SK-N-MC (cell line): ENCODE measurements at regions not wholly inside any gene's neighbourhood (a gene's known extent, or its start where the extent isn't known, plus 50 kb on each side); places are given as distances from the start of the nearest gene placed in this dataset.
"Not testable (repeated sequence)": the region's sequence is repeated elsewhere in the genome, so short reads cannot be mapped to it uniquely, and the experiment has no call there.

Experiments
- DNase-seq: peaks from one replicate; pipeline ENCODE4 v3.0.0-alpha.2; 2011; ENCODE audit warnings: low read depth, low spot score
- H3K27ac ChIP-seq: fragments of 200-600 bp; sonication (generic); 2 replicates; pipeline ENCODE4 v1.5.1; 2016; ENCODE audit warnings: mixed run types
- H3K36me3 ChIP-seq: fragments of 200-600 bp; sonication (generic); 2 replicates; pipeline ENCODE4 v1.6.1; 2017; ENCODE audit warnings: antibody characterized with exemption, low read length, mixed read lengths; ENCODE audit not compliant: insufficient read depth
- H3K4me3 ChIP-seq: fragments of 200-600 bp; sonication (generic); 2 replicates; pipeline ENCODE4 v1.5.1; 2016
- H3K9ac ChIP-seq: fragments of 200-600 bp; sonication (generic); 2 replicates; pipeline ENCODE4 v1.8.0; 2017; ENCODE audit warnings: mixed run types, mixed read lengths; ENCODE audit not compliant: insufficient read length
- H3K9me3 ChIP-seq: fragments of 200-600 bp; sonication (generic); 2 replicates; pipeline ENCODE4 v1.6.1; 2017; ENCODE audit warnings: low read depth, mild to moderate bottlenecking, antibody characterized with exemption, low read length, moderate library complexity, mixed read lengths
- EZH2 ChIP-seq: fragments of 200-600 bp; sonication (generic); IDR thresholded peaks from one replicate; pipeline ENCODE4 v1.6.1; 2017; ENCODE audit warnings: antibody characterized with exemption
- FOXP2 ChIP-seq: optimal IDR thresholded peaks from 2 replicates; pipeline ENCODE3; 2011; ENCODE audit warnings: mild to moderate bottlenecking, moderate library complexity; ENCODE audit not compliant: insufficient read depth; ENCODE audit errors: extremely low read length, control extremely low read depth
- POLR2AphosphoS5 ChIP-seq: IDR thresholded peaks from 2 replicates; pipeline ENCODE4 v1.6.1; 2012; ENCODE audit warnings: mild to moderate bottlenecking, low read depth, low read length, borderline replicate concordance

- TF ChIP-seq EZH2 (no peak), POLR2AphosphoS5 (no peak), FOXP2 (no peak)
Measured at GRCh38 chr5:152104211-152104610, 179.6 kb upstream of the GLRA1 start.

GRCh38 chr5:152102908-152103307 is 178.3 kb upstream of the GLRA1 start:
- H3K27ac ChIP-seq, H3K36me3 ChIP-seq, DNase-seq, H3K9ac ChIP-seq, H3K4me3 ChIP-seq, H3K9me3 ChIP-seq: not testable (repeated sequence)

More at GRCh38 chr5:152104211-152104610, 179.6 kb upstream of the GLRA1 start:
- Histone ChIP-seq H3K27ac (no peak overlapping the region), H3K36me3 (no peaks in the 10 kb centered on the region), H3K9ac (no peak overlapping the region), H3K9me3 (no peaks in the 10 kb centered on the region), H3K4me3 (no peak overlapping the region)
- DNase-seq: no peak

- Histone ChIP-seq H3K4me3 (no peak overlapping the region), H3K9ac (no peak overlapping the region), H3K27ac (no peak overlapping the region), H3K36me3 (no peaks in the 10 kb centered on the region), H3K9me3 (no peaks in the 10 kb centered on the region)
- no peak for DNase-seq
- no peak for TF ChIP-seq POLR2AphosphoS5
- no peak for TF ChIP-seq EZH2
- no peak for TF ChIP-seq FOXP2
Measured at GRCh38 chr5:152102057-152102456, 177.4 kb upstream of the GLRA1 start.

GRCh38 chr5:152100462-152100861 is 175.8 kb upstream of the GLRA1 start:
- H3K27ac ChIP-seq: no peak overlapping the region
- no peaks in the 10 kb centered on the region for H3K9me3 ChIP-seq
- H3K4me3 ChIP-seq: no peak overlapping the region
- TF ChIP-seq EZH2: no peak
- TF ChIP-seq POLR2AphosphoS5: no peak
- TF ChIP-seq FOXP2: no peak
- H3K9ac ChIP-seq: no peak overlapping the region
- DNase-seq: no peak
- H3K36me3 ChIP-seq: no peaks in the 10 kb centered on the region

- H3K27ac ChIP-seq: no peak overlapping the region
Measured at GRCh38 chr5:152097128-152097527, 172.5 kb upstream of the GLRA1 start.

GRCh38 chr5:152094716-152095115 is 170.1 kb upstream of the GLRA1 start:
- no peaks in the 10 kb centered on the region for H3K9me3 ChIP-seq
- no peak overlapping the region for H3K27ac ChIP-seq
- H3K4me3 ChIP-seq: no peak overlapping the region
- H3K36me3 ChIP-seq: no peaks in the 10 kb centered on the region
- no peak for DNase-seq
- TF ChIP-seq FOXP2: no peak
- TF ChIP-seq POLR2AphosphoS5: no peak
- TF ChIP-seq EZH2: no peak
- no peak overlapping the region for H3K9ac ChIP-seq

More at GRCh38 chr5:152097128-152097527, 172.5 kb upstream of the GLRA1 start:
- TF ChIP-seq POLR2AphosphoS5 (no peak), EZH2 (no peak), FOXP2 (no peak)
- DNase-seq: no peak
- H3K36me3 ChIP-seq: no peaks in the 10 kb centered on the region
- H3K9me3 ChIP-seq: no peaks in the 10 kb centered on the region
- no peak overlapping the region for H3K4me3 ChIP-seq
- no peak overlapping the region for H3K9ac ChIP-seq

- no peak for TF ChIP-seq EZH2
- Histone ChIP-seq H3K4me3 (no peak overlapping the region), H3K9ac (no peak overlapping the region), H3K27ac (no peak overlapping the region), H3K9me3 (no peaks in the 10 kb centered on the region), H3K36me3 (no peaks in the 10 kb centered on the region)
- DNase-seq: no peak
Measured at GRCh38 chr5:152094060-152094459, 169.4 kb upstream of the GLRA1 start.

- no peak for DNase-seq
- no peak overlapping the region for H3K27ac ChIP-seq
- TF ChIP-seq FOXP2 (no peak), POLR2AphosphoS5 (no peak), EZH2 (no peak)
- no peaks in the 10 kb centered on the region for H3K9me3 ChIP-seq
- no peaks in the 10 kb centered on the region for H3K36me3 ChIP-seq
- H3K4me3 ChIP-seq: no peak overlapping the region
- no peak overlapping the region for H3K9ac ChIP-seq
Measured at GRCh38 chr5:152092580-152092979, 167.9 kb upstream of the GLRA1 start.

GRCh38 chr5:152089644-152090043 is 165.0 kb upstream of the GLRA1 start:
- Histone ChIP-seq H3K27ac (no peak overlapping the region), H3K4me3 (no peak overlapping the region), H3K9me3 (no peaks in the 10 kb centered on the region), H3K36me3 (no peaks in the 10 kb centered on the region), H3K9ac (no peak overlapping the region)
- DNase-seq: no peak
- no peak for TF ChIP-seq EZH2
- TF ChIP-seq POLR2AphosphoS5: no peak
- no peak for TF ChIP-seq FOXP2
